ENCODE measurements at regions not wholly inside any gene's neighbourhood (a gene's known extent, or its start where the extent isn't known, plus 50 kb on each side); places are given as distances from the start of the nearest gene placed in this dataset.
A peak's percentile ranks its signal among the peaks of the same experiment; 100 is the strongest.
"Not testable (repeated sequence)": the region's sequence is repeated elsewhere in the genome, so short reads cannot be mapped to it uniquely, and the experiment has no call there.

- no peak for DNase-seq (ENCODE audit: low read depth, low spot score)
These were observed 2676.6 kb downstream of the PCDH9 start for GRCh38 chr13:64553411-64554129.

GRCh38 chr13:64551755-64552154 lies 2678.4 kb downstream of the PCDH9 start:
- DNase-seq (ENCODE audit: low read depth, low spot score), result peak; percentile 13

- DNase-seq (ENCODE audit: low read depth, low spot score), result no peak
These were observed 2683.8 kb downstream of the PCDH9 start for GRCh38 chr13:64546371-64546770.

GRCh38 chr13:64540976-64541375 lies 2689.2 kb downstream of the PCDH9 start:
- DNase-seq (ENCODE audit: low read depth, low spot score), result no peak

GRCh38 chr13:64540468-64540867 lies 2689.7 kb downstream of the PCDH9 start:
- no peak for DNase-seq (ENCODE audit: low read depth, low spot score)

GRCh38 chr13:64538711-64539110 lies 2691.4 kb downstream of the PCDH9 start:
- DNase-seq (ENCODE audit: low read depth, low spot score), result no peak

- no peak for DNase-seq (ENCODE audit: low read depth, low spot score)
These were observed 2695.8 kb downstream of the PCDH9 start for GRCh38 chr13:64534302-64534701.

- DNase-seq (ENCODE audit: low read depth, low spot score), result no peak
These were observed 2698.7 kb downstream of the PCDH9 start for GRCh38 chr13:64531400-64531799.

- DNase-seq (ENCODE audit: low read depth, low spot score), result no peak
These were observed 2700.2 kb downstream of the PCDH9 start for GRCh38 chr13:64529874-64530485.

GRCh38 chr13:64528838-64529237 lies 2701.3 kb downstream of the PCDH9 start:
- DNase-seq (ENCODE audit: low read depth, low spot score), result no peak

GRCh38 chr13:64527561-64527960 lies 2702.6 kb downstream of the PCDH9 start:
- no peak for DNase-seq (ENCODE audit: low read depth, low spot score)

GRCh38 chr13:64525687-64526086 lies 2704.4 kb downstream of the PCDH9 start:
- no peak for DNase-seq (ENCODE audit: low read depth, low spot score)

- DNase-seq (ENCODE audit: low read depth, low spot score), result no peak
These were observed 2719.4 kb downstream of the PCDH9 start for GRCh38 chr13:64510747-64511146.

- no peak for DNase-seq (ENCODE audit: low read depth, low spot score)
These were observed 2723.9 kb downstream of the PCDH9 start for GRCh38 chr13:64506246-64506645.

GRCh38 chr13:64505336-64505910 lies 2724.7 kb downstream of the PCDH9 start:
- DNase-seq (ENCODE audit: low read depth, low spot score), result no peak

GRCh38 chr13:64488731-64489130 lies 2741.4 kb downstream of the PCDH9 start:
- DNase-seq (ENCODE audit: low read depth, low spot score), result no peak

- DNase-seq (ENCODE audit: low read depth, low spot score), result no peak
These were observed 2747.8 kb downstream of the PCDH9 start for GRCh38 chr13:64482373-64482772.

- DNase-seq (ENCODE audit: low read depth, low spot score), result no peak
These were observed 2749.5 kb downstream of the PCDH9 start for GRCh38 chr13:64480672-64481071.

- no peak for DNase-seq (ENCODE audit: low read depth, low spot score)
These were observed 2749.9 kb downstream of the PCDH9 start for GRCh38 chr13:64480211-64480610.

- no peak for DNase-seq (ENCODE audit: low read depth, low spot score)
These were observed 2753.0 kb downstream of the PCDH9 start for GRCh38 chr13:64477146-64477545.

- DNase-seq (ENCODE audit: low read depth, low spot score), result not testable (repeated sequence)
These were observed 2754.0 kb downstream of the PCDH9 start for GRCh38 chr13:64476041-64476568.

- peak; percentile 17 for DNase-seq (ENCODE audit: low read depth, low spot score)
These were observed 2758.2 kb downstream of the PCDH9 start for GRCh38 chr13:64471916-64472315.

- DNase-seq (ENCODE audit: low read depth, low spot score), result no peak
These were observed 2759.4 kb downstream of the PCDH9 start for GRCh38 chr13:64470751-64471150.

All from brain pericyte (primary cell).